Glomerular endothelial cell (primary cell): ENCODE measurements at regions not wholly inside any gene's neighbourhood (a gene's known extent, or its start where the extent isn't known, plus 50 kb on each side); places are given as distances from the start of the nearest gene placed in this dataset.

Experiments used
- DNase-seq: peaks from one replicate; pipeline ENCODE4 v3.0.0-alpha.2; 2011; ENCODE audit warnings: low read depth, low spot score; ENCODE audit errors: extremely low read depth

DNA sequence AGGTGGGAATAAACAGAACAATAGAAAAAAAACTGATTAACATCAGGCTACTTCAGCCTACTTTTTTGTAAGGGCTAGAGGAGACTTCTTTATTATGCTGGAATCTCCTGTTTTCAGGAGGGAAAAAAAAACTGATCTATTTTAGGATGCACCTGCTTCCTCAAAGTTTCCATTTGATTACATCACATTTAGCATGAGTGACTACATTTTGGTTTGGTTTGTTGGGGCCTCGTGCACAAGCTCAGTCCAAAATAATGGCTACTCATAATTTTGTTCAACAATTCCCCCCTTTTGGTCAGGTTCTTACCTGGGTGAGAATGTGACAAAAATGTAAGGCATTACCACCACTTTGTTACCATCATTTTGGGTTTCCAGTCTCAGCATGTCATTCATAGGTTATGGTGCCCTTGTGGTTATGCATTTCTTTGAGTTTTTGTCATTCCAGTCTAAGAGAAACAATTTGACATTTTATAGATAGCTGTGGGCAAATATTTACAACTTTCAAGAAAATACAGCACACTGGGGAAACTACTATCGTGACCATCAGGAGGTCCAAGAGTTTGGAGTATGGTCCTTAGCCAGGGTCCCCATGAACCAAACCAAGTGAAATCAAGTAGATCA lies 93.6 kb upstream of the ATP11B start:
- DNase-seq: no peak

DNA sequence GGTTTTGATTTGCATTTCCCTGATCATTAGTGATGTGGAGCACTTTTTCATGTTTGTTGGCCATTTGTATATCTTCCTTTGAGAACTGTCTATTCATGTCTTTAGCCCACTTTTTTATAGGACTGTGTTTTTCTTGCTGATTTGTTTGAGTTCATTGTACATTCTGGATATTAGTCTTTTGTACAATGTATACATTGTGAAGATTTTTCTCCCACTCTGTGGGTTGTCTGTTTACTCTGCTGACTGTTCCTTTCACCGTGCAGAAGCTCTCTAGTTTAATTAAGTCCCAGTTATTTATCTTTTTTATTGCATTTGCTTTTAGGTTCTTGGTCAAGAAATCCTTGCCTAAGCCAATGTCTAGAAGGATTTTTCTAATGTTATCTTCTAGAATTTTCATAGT lies 91.1 kb upstream of the ATP11B start:
- no peak for DNase-seq

DNA sequence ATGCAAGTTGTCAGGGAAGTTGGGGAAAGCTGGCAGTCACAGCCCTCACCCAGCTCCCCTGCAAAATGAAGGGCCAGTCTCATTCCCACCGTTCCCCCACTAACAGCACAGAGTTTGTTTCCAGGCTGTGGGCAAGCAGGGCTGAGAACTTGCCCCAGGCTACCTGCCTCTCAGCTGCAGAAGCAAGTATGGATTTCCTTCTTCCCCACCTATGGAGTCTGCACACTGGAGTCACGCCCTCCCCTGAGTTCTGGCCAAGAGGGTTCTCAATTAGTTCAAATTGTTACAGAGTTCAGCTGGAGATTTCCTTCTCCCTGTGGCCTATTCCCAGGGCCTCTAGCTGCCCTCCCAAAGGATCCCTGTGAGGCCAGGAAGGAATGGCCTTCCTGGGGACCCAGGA lies 90.1 kb upstream of the ATP11B start:
- DNase-seq: no peak

DNA sequence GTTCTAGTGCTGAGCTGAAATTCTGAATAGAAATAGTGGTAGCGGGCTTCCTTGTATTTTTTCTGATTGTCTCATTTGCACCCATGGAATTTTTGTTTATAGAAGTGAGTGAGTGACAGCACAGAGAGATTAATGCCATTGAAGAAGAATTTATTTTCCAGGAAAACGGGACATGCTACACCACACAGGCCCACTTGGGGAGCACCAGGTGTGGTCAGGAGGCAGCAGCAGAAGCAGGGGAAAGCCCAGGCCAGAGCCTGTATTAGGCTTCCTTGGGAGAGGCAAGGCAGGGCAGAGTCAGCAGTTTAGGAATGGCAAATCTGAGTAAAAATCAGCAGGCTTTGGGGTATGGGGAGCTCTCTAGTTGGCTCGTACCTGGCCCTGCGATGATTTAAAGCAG lies 88.4 kb upstream of the ATP11B start:
- no peak for DNase-seq

DNA sequence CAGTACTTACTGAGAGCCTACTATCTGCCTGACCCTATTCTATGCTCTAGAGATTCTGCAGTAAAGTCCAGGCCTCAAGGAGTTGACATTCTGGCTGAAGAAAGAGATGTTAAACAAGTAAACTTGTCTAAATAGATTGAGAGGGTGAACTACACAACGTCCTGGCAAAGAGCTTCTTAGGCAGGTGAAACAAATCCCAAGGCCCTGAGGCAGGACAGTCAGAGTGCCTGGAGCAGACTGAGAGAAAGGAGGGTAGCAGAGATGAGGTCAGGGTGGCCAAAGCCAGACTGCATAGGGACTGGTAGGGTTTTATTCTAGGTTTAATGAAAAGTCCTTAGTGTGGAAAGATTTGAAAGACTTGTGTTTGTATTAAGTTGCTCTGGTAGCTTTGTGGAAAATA lies 84.5 kb upstream of the ATP11B start:
- DNase-seq: no peak

DNA sequence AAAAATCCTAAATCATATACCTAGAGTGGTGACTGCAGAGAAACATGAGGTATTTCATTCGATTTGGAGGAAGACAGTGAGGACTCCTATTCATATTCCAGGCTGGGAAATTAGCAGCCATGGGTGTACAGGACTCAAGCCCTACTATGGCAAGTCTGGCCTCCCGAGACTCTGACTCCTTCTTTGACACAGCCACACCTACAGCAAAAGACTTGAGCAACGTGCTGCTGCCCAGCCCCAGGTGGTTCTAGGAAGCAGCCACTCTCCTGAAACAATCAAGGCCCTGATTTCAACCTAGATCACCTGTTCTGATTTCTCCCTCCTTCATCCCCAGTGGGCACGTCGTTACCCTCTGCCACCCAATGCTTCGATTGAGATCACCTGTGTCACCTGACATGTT lies 84.0 kb upstream of the ATP11B start:
- DNase-seq: no peak

DNA sequence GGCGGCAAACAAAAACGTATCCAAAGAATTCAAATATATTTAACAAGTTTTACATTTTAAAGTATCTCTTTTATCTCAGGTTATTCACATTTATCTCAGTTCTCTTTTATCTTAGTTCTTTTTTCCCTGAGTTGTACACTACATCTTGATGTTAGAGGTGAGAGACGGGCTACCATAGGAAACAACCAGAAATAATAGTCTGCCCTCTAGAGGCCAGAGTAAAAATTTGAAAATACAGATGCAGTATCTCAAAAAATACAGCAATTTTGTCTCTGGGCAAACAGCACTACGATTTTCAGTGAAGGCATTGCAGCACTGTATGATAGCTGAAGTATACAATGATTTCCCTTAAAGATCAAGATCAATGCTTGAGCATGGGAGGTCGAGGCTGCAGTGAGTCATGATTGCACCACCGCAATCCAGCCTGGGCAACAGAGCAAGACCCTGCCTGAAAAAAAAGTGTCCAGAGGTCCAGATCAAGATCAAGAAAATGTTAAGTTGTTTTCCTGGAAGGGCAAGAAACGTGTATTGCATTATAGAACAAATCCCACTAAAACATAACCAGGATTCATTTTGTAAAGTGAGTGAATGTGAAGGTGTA lies 82.6 kb upstream of the ATP11B start:
- DNase-seq: no peak

DNA sequence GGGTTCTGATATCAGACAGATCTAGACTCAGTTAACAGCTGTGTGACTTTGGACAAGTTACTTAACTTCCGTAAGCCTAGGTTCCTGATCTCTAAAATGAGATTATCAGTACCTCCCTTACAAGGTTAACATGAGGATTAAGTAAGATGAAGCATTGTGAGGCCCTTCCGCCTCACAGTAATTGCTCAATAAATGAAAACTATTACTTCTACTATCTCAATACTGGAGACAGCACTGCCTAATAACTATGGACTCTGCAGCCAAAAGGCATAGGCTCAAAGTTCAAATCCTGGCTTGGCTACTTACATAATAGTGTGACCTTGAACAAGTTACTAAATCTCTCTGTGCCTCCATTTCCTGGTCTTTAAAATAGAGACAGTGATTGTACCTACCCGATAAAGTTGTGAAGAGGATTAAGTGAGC lies 82.0 kb upstream of the ATP11B start:
- no peak for DNase-seq

DNA sequence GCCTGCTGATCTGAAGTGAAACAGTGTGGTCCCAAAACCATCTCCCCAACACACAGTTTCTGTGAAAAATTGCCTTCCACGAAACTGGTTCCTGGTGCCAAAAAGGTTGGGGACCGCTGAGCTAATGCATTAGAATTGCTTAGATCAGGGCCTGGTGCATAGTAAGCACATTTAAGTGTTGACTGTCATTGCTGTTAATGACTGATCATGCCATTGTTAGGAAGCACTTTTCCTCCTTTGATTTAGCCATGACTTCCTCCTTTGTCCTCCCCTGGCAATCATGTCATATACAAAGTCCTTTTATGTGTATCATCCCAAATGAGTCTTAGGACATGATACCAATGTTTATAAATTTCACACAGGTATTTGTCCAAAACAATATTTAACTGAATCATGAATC lies 81.5 kb upstream of the ATP11B start:
- no peak for DNase-seq

DNA sequence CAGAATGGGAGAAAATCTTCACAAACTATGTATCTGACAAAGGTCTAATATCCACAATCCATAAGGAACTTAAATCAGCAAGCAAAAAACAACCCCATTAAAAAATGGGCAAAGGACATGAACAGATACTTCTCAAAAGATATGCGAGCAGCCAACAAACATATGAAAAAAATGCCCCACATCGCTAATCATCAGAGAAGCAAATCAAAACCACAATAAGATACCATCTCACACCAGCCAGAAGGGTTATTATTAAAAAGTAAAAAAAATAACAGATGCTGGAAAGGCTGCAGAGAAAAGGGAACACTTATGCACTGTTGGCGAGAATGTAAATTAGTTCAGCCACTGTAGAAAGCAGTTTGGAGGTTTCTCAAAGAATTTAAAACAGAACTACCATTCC lies 80.2 kb upstream of the ATP11B start:
- DNase-seq: no peak

DNA sequence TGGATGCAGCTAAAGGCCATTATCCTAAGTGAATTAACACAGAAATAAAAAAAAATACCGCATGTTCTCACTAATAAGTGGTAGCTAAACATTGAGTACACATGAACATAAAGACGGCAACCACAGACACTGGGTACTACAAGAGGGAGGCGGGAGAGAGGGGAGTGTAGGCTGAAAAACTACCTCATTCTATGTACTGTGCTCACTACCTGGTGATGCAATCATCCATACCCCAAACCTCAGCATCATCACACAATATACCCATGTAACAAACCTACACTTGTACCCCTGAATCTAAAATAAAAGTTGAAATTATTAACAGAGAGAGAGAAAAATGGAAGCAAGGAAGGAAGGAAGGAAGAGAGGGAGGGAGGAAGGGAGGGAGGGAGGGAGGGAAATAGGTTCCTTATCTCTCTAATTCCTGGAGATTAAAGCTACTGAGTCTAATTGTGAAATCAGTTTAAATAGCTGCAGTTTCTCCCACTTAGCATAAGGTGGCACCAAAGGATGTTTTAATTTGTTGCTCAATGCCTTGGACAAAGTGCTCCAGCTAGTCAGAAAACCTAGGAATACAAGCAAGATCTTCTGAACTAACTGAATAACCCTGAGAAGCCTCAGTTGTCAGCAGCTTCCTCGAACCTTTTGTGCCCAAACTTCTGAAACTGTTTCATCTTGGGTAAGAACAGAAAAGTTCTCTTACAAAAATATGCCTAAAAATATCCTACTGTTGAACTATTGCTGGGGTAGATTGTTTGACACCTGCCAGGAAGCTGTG lies 79.4 kb upstream of the ATP11B start:
- no peak for DNase-seq

DNA sequence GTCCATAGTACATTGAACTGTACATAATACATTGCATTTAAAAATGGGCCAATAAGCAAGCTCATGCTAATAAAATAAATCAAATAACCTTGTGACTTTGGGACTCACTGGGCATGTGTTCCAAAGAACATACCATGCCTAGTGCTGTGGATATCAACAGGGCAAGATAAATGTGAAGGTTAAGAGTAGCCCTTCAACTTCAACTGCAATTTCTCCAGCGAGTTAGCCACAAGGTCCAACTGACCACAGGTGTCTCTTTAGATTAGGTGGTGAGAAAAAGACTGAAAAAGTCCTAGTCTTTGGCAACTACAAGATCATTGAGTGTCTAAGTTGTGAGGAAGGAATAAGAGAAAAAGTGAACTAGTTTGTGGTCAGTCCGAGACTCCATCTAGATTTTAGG lies 78.3 kb upstream of the ATP11B start:
- DNase-seq: no peak

DNA sequence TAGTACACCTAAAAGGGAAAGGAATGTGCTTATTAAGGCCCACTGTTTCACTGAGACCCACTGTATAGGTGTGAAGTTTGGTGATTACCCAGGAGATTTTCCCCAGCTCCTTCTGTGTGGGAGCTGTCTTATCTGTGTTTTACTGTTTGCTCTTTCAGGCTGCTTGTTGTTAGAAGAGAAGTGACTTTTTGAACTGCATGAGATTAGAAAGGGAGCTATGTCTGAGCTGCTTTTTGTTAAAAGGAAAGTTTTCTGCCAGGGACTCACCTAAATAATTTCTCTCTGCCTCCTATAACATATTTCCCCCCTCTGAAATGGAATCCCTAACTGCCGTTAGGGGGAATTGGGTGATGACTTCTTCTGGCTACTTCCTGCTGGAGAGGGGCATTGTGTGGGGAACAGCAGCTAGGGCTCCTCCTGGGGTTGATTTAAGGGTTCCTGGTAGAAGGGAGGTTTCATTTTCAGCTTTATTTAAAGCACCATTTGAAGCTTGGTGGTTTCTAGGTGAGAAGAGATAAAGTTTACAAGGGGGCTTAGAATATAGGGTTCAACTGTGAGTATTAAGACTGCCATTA lies 77.1 kb upstream of the ATP11B start:
- DNase-seq: no peak

DNA sequence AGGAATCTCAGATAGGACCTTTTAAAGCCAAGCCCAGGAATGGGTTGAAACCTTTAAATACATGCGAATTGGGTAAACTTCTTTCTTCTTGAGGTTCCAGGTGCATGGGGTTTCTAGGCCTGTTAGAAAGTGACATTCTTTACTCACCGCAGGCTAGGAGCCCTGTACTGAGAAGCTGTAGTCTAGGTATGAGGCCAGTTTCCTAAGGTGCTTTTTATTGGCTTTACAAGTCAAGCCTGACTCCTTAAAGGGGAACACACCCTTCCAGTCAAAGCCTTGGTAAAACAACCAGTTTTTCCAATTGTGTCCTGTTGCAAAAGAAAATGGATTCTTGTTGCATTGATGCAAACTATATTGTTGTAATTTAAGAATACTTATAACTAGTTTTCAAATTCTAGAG lies 76.1 kb upstream of the ATP11B start:
- no peak for DNase-seq

DNA sequence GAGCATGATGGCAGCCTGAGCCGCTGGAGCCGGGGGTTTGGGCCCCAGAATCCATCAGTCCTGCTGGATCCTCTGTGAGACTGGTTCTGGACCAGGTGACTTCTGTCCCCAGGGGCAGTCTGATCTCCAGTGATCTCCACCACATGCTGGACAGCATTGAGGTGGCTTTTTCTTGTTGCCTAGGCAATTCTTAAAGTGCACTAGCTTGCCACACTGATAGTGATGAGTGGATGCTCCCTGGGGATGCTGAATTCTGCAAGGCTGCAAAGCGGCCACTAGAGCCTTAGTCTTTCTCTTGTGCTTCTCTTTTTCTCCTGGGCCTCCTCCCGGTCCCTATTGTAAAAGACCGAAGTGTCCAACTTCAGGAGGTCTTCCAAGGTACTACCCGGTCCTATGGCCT lies 70.4 kb upstream of the ATP11B start:
- no peak for DNase-seq

DNA sequence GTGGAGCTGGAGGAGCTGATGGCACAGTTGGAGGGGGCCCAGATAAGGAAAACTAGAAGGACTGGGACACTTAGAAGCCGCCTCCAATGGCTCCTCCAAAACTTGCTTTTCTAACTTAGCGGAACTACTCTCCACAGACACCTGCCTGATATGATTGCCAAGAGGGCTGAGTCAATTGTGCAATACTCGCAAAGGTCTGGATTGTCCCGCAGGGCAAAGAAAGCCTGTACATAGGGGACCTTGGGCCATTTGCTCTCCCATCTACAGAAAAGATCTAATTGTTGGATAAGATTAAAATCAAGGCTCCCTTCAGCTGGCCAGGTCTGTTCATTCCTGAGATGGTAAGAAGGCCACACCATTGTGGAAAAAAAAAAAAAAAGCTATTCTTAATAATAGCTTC lies 69.7 kb upstream of the ATP11B start:
- no peak for DNase-seq

DNA sequence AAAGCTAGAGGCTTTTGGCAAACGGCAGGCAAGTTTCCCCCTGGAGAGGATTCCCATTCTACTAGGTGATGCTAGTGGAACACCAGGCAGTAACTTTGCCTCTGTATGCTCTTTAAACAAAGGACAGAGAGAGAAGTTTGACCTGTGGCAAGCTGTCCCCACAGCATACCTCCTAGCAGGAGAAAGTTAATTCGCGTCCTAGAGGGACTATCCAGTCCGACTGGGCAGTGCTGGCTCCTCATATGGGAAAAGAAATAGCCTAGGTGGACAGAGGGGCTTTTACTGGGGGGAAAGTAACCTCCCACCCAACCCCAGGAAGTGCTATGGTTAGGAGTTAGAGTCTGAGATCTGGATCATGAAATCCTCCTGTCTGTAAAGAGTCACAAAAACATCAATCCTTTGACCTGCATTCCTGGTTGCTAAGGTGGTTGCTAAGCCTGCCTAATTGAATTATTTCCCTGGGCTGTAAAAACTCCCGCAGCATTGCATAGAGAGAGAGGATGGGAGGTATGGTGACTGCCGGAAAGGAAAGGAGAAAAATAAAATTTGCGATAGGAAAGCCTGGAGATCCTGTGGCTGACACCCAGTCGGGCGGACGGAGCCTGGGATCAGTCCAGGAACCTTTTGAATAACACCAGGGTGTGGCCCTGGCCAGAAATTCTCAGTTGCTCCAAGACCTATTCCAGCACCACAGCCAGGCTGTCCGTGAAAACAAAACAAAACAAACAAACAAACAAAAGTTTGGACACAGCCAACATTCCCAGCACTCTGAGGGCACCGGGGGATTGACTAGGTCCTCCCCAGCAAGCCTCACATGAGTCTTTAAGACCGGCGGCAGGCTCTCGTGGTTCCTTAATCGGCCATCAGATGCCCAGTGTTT lies 67.7 kb upstream of the ATP11B start:
- DNase-seq: no peak

DNA sequence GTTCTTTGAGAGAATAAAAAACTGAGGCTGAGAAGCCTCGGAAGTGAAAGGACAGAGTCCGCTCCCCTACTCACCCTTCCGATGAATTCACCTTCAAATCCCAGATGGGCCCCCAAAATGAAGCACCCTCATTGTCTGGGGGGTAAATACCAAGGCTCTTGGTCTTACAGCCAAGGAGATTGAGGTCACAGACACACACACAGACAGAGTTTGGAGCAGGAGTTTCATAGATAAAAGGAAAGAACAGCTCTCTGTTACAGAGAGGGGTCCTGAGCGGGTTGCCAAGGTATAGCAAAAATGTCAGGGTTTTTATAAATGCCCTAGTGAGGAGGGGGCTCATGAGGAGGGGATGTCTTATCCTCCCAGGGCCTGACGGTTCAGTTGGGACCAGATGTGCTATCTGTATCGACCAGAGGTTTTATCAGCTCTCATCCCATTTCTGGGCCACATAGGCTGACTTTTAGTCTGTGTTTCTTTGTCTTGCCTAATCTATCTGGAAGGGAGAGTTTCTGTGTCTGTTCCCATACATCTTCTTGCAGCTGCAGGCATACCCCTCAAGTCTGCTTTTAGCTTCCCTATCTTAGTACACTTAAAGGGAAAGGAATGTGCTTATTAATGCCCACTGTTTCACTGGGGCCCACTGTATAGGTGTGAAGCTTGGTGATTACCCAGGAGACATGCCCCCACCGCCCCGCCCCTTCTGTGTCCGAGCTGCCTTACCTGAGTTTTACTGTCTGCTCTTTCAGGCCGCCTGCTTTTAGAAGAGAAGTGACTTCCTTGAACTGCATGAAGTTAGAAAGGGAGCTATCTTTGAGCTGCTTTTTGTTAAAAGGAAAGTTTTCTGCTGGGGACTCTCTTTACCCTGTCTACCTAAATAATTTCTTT lies 66.8 kb upstream of the ATP11B start:
- no peak for DNase-seq

DNA sequence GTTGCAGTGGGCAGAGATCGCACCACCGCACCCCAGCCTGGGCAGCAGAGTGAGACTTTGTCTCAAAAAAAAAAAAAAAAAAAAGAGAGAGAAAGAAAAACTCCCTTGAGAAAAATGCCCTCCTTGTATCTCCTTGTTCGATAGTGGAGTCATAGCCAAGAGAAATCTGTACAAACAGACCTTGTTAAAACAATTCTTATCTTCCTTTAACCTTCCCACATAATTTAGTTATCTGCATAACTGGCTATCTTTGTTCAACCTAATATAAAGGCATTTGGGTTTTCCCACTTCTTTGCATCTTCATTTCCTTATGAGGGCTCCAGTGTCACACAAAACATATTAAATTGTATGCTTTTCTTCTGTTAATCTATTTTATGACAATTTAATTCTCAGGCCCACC lies 65.1 kb upstream of the ATP11B start:
- DNase-seq: no peak
